HepG2 (cell line): ENCODE measurements at regions not wholly inside any gene's neighbourhood (a gene's known extent, or its start where the extent isn't known, plus 50 kb on each side); places are given as distances from the start of the nearest gene placed in this dataset.

Experiments
- ATAC-seq: fragments of 200-7000 bp; cut with Tn5 transposase; 3 replicates; pipeline ENCODE4 v1.9.1; 2020; ENCODE audit warnings: mild to moderate bottlenecking, moderate library complexity
- BruUV-seq: library from RNA; stranded (reverse); fragments of 400-500 nt; replicated peaks from 2 replicates; lab custom pipeline; 2021; lab: Mats Ljungman, UMichigan
- CTCF ChIA-PET: fragments of 300-600 bp; formaldehyde crosslinking; extraction: SDS; loops from one replicate; lab custom pipeline; 2021; ENCODE audit warnings: low total read pairs, inconsistent platforms, low intra/inter-chr PET ratio; lab: Yijun Ruan, JAX
- POLR2A ChIA-PET: fragments of 350-600 bp; sonication (Branson Sonifier 250); formaldehyde crosslinking; loops from one replicate; lab custom pipeline; 2020; ENCODE audit warnings: antibody characterized with exemption, inconsistent platforms; lab: Yijun Ruan, JAX
- DNase-seq: peaks from one replicate; pipeline ENCODE4 v3.0.0-alpha.2; 2015; ENCODE audit warnings: low spot score
- FAIRE-seq: peaks from 3 replicates; lab custom pipeline; 2011; peaks lifted over from hg19 to GRCh38; lab: Jason Lieb, UNC
- H2AFZ ChIP-seq: one replicate; pipeline ENCODE4 v1.6.1; 2011; ENCODE audit warnings: low read length, inconsistent platforms
- H3K27ac ChIP-seq: fragments of 300-600 bp; 3 replicates; pipeline ENCODE4 v1.8.0; 2011; ENCODE audit warnings: mixed run types, mild to moderate bottlenecking, mixed read lengths, low read length, inconsistent platforms; ENCODE audit not compliant: insufficient read depth; ENCODE audit errors: extremely low read length
- H3K27me3 ChIP-seq, 2 experiments: fragments of 200-600 bp in 1 of 2; 2 replicates in 1 of 2; 3 replicates in 1 of 2; pipeline versions ENCODE4 v1.6.0 to v1.8.0; 2011; ENCODE audit warnings: low read length in 2 of 2, mild to moderate bottlenecking in 2 of 2, moderate library complexity in 2 of 2, inconsistent platforms in 1 of 2; ENCODE audit not compliant: insufficient read depth in 2 of 2, control insufficient read depth in 1 of 2
- H3K36me3 ChIP-seq, 2 experiments: fragments of 200-600 bp in 1 of 2; replicated peaks in 1 of 2; 2 replicates in 1 of 2; 3 replicates in 1 of 2; pipeline versions ENCODE4 v1.5.1 to v1.8.0; 2011; ENCODE audit warnings: low read length in 2 of 2, inconsistent platforms in 1 of 2; ENCODE audit not compliant: insufficient read depth in 2 of 2, control insufficient read depth in 1 of 2
- H3K4me1 ChIP-seq: 2 replicates; pipeline ENCODE4 v1.5.1; 2012; ENCODE audit warnings: low read length, inconsistent platforms; ENCODE audit not compliant: insufficient read depth
- H3K4me2 ChIP-seq: 2 replicates; pipeline ENCODE4 v1.6.0; 2011; ENCODE audit warnings: low read depth, low read length, inconsistent platforms
- H3K4me3 ChIP-seq, 3 experiments: fragments of 200-600 bp in 1 of 3; sonication (generic), shearing (Covaris generic) in 1 of 3; replicated peaks in 1 of 3; 2 replicates each; pipeline ENCODE4 v1.5.1; 2011 to 2016; ENCODE audit warnings: low read length in 3 of 3, inconsistent platforms in 2 of 3, low read depth in 2 of 3, mild to moderate bottlenecking in 2 of 3, control low read depth in 1 of 3, mixed read lengths in 1 of 3; ENCODE audit not compliant: insufficient read depth in 1 of 3
- H3K79me2 ChIP-seq: one replicate; pipeline ENCODE4 v1.6.1; 2011; ENCODE audit warnings: low read length, inconsistent platforms; ENCODE audit not compliant: insufficient read depth
- H3K9ac ChIP-seq: 2 replicates; pipeline ENCODE4 v1.6.0; 2011; ENCODE audit warnings: mild to moderate bottlenecking, low read depth, low read length, inconsistent platforms; ENCODE audit not compliant: insufficient read depth
- H3K9me3 ChIP-seq: 2 replicates; pipeline ENCODE4 v1.5.1; 2012; ENCODE audit warnings: mild to moderate bottlenecking, low read length
- H4K20me1 ChIP-seq: 2 replicates; pipeline ENCODE4 v1.6.0; 2011; ENCODE audit warnings: inconsistent platforms, mild to moderate bottlenecking, low read length, moderate library complexity; ENCODE audit not compliant: insufficient read depth
- EEA1 ChIP-seq: sonication (generic); formaldehyde crosslinking; IDR thresholded peaks from 2 replicates; pipeline ENCODE4 v1.5.1; 2020; ENCODE audit warnings: mild to moderate bottlenecking, missing genetic modification reagents, borderline replicate concordance
- ESRRA ChIP-seq: sonication (generic); formaldehyde crosslinking; IDR thresholded peaks from 2 replicates; pipeline ENCODE4 v1.5.1; 2020; ENCODE audit warnings: mild to moderate bottlenecking, low read depth, missing genetic modification reagents
- FOXK1 ChIP-seq: sonication (generic); formaldehyde crosslinking; IDR thresholded peaks from 2 replicates; pipeline ENCODE4 v1.4.0; 2020; ENCODE audit warnings: low read depth, missing genetic modification reagents, borderline replicate concordance
- GTF3A ChIP-seq: sonication (generic); formaldehyde crosslinking; conservative IDR thresholded peaks from 2 replicates; pipeline ENCODE4 v1.4.0; 2020; ENCODE audit warnings: mild to moderate bottlenecking, missing genetic modification reagents
- HDAC1 ChIP-seq: sonication (generic); formaldehyde crosslinking; IDR thresholded peaks from 2 replicates; pipeline ENCODE4 v1.5.1; 2020; ENCODE audit warnings: mild to moderate bottlenecking, missing genetic modification reagents
- HDAC2 ChIP-seq: sonication (generic); formaldehyde crosslinking; IDR thresholded peaks from 2 replicates; pipeline ENCODE4 v1.4.0; 2020; ENCODE audit warnings: missing genetic modification reagents
- HNRNPH1 ChIP-seq: fragments of 200-400 bp; formaldehyde crosslinking; optimal IDR thresholded peaks from 2 replicates; pipeline ENCODE3; 2017; ENCODE audit warnings: mild to moderate bottlenecking, low read depth, low read length
- HOXA9 ChIP-seq: sonication (generic); formaldehyde crosslinking; IDR thresholded peaks from 2 replicates; pipeline ENCODE4 v1.8.1; 2022; ENCODE audit warnings: missing genetic modification reagents, mild to moderate bottlenecking, moderate library complexity, borderline replicate concordance
- KDM4B ChIP-seq: sonication (generic); formaldehyde crosslinking; IDR thresholded peaks from 2 replicates; pipeline ENCODE4 v1.4.0; 2020; ENCODE audit warnings: missing genetic modification reagents
- MAFG ChIP-seq: sonication (generic); formaldehyde crosslinking; IDR thresholded peaks from 2 replicates; pipeline ENCODE4 v1.5.1; 2020; ENCODE audit warnings: mild to moderate bottlenecking, missing genetic modification reagents
- SKI ChIP-seq: fragments of 450-650 bp; IDR thresholded peaks from one replicate; pipeline ENCODE4 v1.6.1; 2018; ENCODE audit warnings: mild to moderate bottlenecking; ENCODE audit not compliant: partially characterized antibody
- ZNF558 ChIP-seq: sonication (generic); formaldehyde crosslinking; IDR thresholded peaks from 2 replicates; pipeline ENCODE4 v1.9.0; 2022; ENCODE audit warnings: mild to moderate bottlenecking, missing genetic modification reagents, borderline replicate concordance
- in situ Hi-C: cut with HindIII; loops from 2 replicates; pipeline ENCODE4 v1.10.0; 2017; ENCODE audit warnings: low pct_unique_long_range_greater_than_20kb; ENCODE audit not compliant: extremely low pct_ligation_motif_present
- intact Hi-C: fragments of 100-400 bp; cut with micrococcal nuclease; formaldehyde crosslinking; loops from one replicate; pipeline ENCODE4 v1.10.0; 2022; ENCODE audit not compliant: unreplicated experiment
- TF ChIP-seq, protein P1 (sequence below): sonication (generic); formaldehyde crosslinking; IDR thresholded peaks from 2 replicates; pipeline ENCODE4 v1.5.1; 2020; ENCODE audit warnings: mild to moderate bottlenecking, missing genetic modification reagents, borderline replicate concordance
- TF ChIP-seq, protein P2 (sequence below): sonication (generic); formaldehyde crosslinking; IDR thresholded peaks from 2 replicates; pipeline ENCODE4 v1.4.0; 2020; ENCODE audit warnings: missing genetic modification reagents

DNA sequence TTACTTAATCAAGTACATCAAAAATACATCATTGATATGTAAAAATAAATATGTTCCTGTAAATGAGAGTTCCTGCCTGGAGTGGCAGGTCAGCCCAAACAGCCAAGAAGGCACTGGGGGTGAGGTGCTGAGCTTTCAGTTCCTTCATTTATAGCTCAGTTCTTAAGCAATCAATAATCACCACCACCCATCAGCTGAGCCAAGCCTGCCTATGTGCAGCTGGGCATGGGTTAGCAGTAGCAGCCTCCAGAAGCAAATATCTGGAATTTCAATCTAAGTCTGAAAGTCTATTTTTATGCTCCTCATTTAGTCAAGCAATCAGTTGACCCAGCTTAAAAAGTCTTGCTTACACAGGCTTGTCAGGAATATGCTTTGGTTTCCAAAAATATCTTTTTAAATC, 811.0 kb upstream of the AMELY start:
- intact Hi-C loops: no loop called here
- ATAC-seq (no peak), FAIRE-seq (no peak), DNase-seq (no peak)
- no peaks in the 10 kb centered on the region for H3K27me3 ChIP-seq
- in situ Hi-C loops: no loop called here
- no peak overlapping the region for H3K9ac ChIP-seq
- no peaks in the 10 kb centered on the region for H3K79me2 ChIP-seq
- H3K27ac ChIP-seq: no peak overlapping the region
- ChIA-PET POLR2A (no interaction called here), CTCF (no interaction called here)
- no peaks in the 10 kb centered on the region for H3K36me3 ChIP-seq
- no peak overlapping the region for H2AFZ ChIP-seq
- no peak for TF ChIP-seq HOXA9
- no peak for TF ChIP-seq HDAC1 (CRISPR knock-in tag)
- no peak for TF ChIP-seq EEA1 (CRISPR knock-in tag)
- TF ChIP-seq ESRRA (CRISPR knock-in tag): no peak
- TF ChIP-seq GTF3A: no peak
- TF ChIP-seq ZNF558 (CRISPR knock-in tag): no peak
- no peak for TF ChIP-seq HDAC2 (CRISPR knock-in tag)
- no peak for TF ChIP-seq FOXK1 (CRISPR knock-in tag)
- TF ChIP-seq, protein P1, sequence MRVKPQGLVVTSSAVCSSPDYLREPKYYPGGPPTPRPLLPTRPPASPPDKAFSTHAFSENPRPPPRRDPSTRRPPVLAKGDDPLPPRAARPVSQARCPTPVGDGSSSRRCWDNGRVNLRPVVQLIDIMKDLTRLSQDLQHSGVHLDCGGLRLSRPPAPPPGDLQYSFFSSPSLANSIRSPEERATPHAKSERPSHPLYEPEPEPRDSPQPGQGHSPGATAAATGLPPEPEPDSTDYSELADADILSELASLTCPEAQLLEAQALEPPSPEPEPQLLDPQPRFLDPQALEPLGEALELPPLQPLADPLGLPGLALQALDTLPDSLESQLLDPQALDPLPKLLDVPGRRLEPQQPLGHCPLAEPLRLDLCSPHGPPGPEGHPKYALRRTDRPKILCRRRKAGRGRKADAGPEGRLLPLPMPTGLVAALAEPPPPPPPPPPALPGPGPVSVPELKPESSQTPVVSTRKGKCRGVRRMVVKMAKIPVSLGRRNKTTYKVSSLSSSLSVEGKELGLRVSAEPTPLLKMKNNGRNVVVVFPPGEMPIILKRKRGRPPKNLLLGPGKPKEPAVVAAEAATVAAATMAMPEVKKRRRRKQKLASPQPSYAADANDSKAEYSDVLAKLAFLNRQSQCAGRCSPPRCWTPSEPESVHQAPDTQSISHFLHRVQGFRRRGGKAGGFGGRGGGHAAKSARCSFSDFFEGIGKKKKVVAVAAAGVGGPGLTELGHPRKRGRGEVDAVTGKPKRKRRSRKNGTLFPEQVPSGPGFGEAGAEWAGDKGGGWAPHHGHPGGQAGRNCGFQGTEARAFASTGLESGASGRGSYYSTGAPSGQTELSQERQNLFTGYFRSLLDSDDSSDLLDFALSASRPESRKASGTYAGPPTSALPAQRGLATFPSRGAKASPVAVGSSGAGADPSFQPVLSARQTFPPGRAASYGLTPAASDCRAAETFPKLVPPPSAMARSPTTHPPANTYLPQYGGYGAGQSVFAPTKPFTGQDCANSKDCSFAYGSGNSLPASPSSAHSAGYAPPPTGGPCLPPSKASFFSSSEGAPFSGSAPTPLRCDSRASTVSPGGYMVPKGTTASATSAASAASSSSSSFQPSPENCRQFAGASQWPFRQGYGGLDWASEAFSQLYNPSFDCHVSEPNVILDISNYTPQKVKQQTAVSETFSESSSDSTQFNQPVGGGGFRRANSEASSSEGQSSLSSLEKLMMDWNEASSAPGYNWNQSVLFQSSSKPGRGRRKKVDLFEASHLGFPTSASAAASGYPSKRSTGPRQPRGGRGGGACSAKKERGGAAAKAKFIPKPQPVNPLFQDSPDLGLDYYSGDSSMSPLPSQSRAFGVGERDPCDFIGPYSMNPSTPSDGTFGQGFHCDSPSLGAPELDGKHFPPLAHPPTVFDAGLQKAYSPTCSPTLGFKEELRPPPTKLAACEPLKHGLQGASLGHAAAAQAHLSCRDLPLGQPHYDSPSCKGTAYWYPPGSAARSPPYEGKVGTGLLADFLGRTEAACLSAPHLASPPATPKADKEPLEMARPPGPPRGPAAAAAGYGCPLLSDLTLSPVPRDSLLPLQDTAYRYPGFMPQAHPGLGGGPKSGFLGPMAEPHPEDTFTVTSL (CRISPR knock-in tag): no peak
- TF ChIP-seq, protein P2, sequence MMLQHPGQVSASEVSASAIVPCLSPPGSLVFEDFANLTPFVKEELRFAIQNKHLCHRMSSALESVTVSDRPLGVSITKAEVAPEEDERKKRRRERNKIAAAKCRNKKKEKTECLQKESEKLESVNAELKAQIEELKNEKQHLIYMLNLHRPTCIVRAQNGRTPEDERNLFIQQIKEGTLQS (CRISPR knock-in tag): no peak
- TF ChIP-seq MAFG (CRISPR knock-in tag): no peak
- no peak for TF ChIP-seq KDM4B (CRISPR knock-in tag)
- TF ChIP-seq HNRNPH1: no peak
- no peak for TF ChIP-seq SKI
- H3K4me3 ChIP-seq: no peak overlapping the region
- H3K4me1 ChIP-seq: no peaks in the 10 kb centered on the region
- no peak overlapping the region for H3K4me2 ChIP-seq
- no TSS peak for BruUV-seq
- H3K9me3 ChIP-seq: no peaks in the 10 kb centered on the region
- no peaks in the 10 kb centered on the region for H4K20me1 ChIP-seq
